K562 (cell line): ENCODE measurements at regions not wholly inside any gene's neighbourhood (a gene's known extent, or its start where the extent isn't known, plus 50 kb on each side); places are given as distances from the start of the nearest gene placed in this dataset.

Experiments
- ATAC-seq: fragments of 200-7000 bp; cut with Tn5 transposase; 3 replicates; pipeline ENCODE4 v1.9.1; 2020; ENCODE audit warnings: moderate library complexity
- BruUV-seq: library from RNA; stranded (reverse); fragments of 400-500 nt; replicated peaks from 2 replicates; lab custom pipeline; 2021; lab: Mats Ljungman, UMichigan
- CTCF ChIA-PET: fragments of 300-600 bp; formaldehyde crosslinking; extraction: SDS; loops from one replicate; lab custom pipeline; 2021; ENCODE audit warnings: low intra/inter-chr PET ratio; lab: Yijun Ruan, JAX
- POLR2A ChIA-PET: fragments of 300-600, 350-650 bp; sonication (Branson Sonifier 250); formaldehyde crosslinking; extraction: SDS; loops from one replicate; lab custom pipeline; 2021; ENCODE audit warnings: antibody characterized with exemption, inconsistent platforms; lab: Yijun Ruan, JAX
- DNase-seq, 4 experiments: peaks; one replicate each; pipeline versions ENCODE4 v3.0.0 to v3.0.0-alpha.2; 2011 to 2018; ENCODE audit warnings: low spot score in 3 of 4, mixed read lengths in 3 of 4; ENCODE audit errors: extremely low read depth in 1 of 4
- FAIRE-seq: peaks from 2 replicates; lab custom pipeline; 2011; peaks lifted over from hg19 to GRCh38; lab: Jason Lieb, UNC
- H2AFZ ChIP-seq: 2 replicates; pipeline ENCODE4 v1.6.0; 2011; ENCODE audit warnings: low read depth, low read length, control low read depth, inconsistent platforms
- H3K27ac ChIP-seq: fragments of 200-600 bp; 3 replicates; pipeline ENCODE4 v1.8.0; 2011; ENCODE audit warnings: low read depth, mild to moderate bottlenecking, control low read depth, inconsistent platforms, low read length, moderate library complexity, mixed read lengths; ENCODE audit errors: extremely low read depth
- H3K27me3 ChIP-seq, 2 experiments: fragments of 300-600 bp in 1 of 2; 2 replicates in 1 of 2; 3 replicates in 1 of 2; pipeline versions ENCODE4 v1.6.0 to v1.8.0; 2011; ENCODE audit warnings: inconsistent platforms in 2 of 2, low read length in 2 of 2, mild to moderate bottlenecking in 1 of 2, mixed read lengths in 1 of 2, moderate library complexity in 1 of 2; ENCODE audit not compliant: control insufficient read depth in 2 of 2, insufficient read depth in 2 of 2
- H3K36me3 ChIP-seq: fragments of 300-600 bp; 3 replicates; pipeline ENCODE4 v1.8.0; 2011; ENCODE audit warnings: mild to moderate bottlenecking, low read length, inconsistent platforms; ENCODE audit not compliant: control insufficient read depth, insufficient read depth
- H3K4me1 ChIP-seq, 2 experiments: fragments of 200-600 bp in 1 of 2; replicated peaks in 1 of 2; 2 replicates in 1 of 2; 3 replicates in 1 of 2; pipeline versions ENCODE4 v1.5.1 to v1.8.0; 2011; ENCODE audit warnings: inconsistent platforms in 2 of 2, low read length in 2 of 2, mild to moderate bottlenecking in 1 of 2, mixed read lengths in 1 of 2, moderate library complexity in 1 of 2; ENCODE audit not compliant: control insufficient read depth in 2 of 2, insufficient read depth in 2 of 2
- H3K4me2 ChIP-seq: 2 replicates; pipeline ENCODE4 v1.6.1; 2011; ENCODE audit warnings: low read length, control low read depth, inconsistent platforms, mixed read lengths; ENCODE audit not compliant: insufficient read depth
- H3K4me3 ChIP-seq: fragments of 200-600 bp; sonication (generic), shearing (Covaris generic); 2 replicates; pipeline ENCODE4 v1.5.1; 2016; ENCODE audit warnings: control low read depth, inconsistent platforms
- H3K79me2 ChIP-seq: fragments of 200-600 bp; 3 replicates; pipeline ENCODE4 v1.8.0; 2011; ENCODE audit warnings: low read length, inconsistent platforms; ENCODE audit not compliant: control insufficient read depth, insufficient read depth
- H3K9ac ChIP-seq, 2 experiments: 2 replicates each; pipeline versions ENCODE4 v1.6.0 to v1.6.1; 2011; ENCODE audit warnings: low read depth in 2 of 2, low read length in 2 of 2, control low read depth in 1 of 2, inconsistent platforms in 1 of 2, mild to moderate bottlenecking in 1 of 2, mixed read lengths in 1 of 2; ENCODE audit not compliant: insufficient read depth in 1 of 2
- H3K9me1 ChIP-seq: one replicate; pipeline ENCODE4 v1.6.0; 2011; ENCODE audit warnings: inconsistent platforms, mild to moderate bottlenecking, low read length, moderate library complexity; ENCODE audit not compliant: control insufficient read depth, insufficient read depth
- H3K9me3 ChIP-seq: replicated peaks from 2 replicates; pipeline ENCODE4 v1.5.1; 2011; ENCODE audit warnings: low read depth, low read length, inconsistent platforms; ENCODE audit not compliant: control insufficient read depth, insufficient read depth
- H4K20me1 ChIP-seq: replicated peaks from 2 replicates; pipeline ENCODE4 v1.6.1; 2011; ENCODE audit warnings: low read length, inconsistent platforms, mixed read lengths; ENCODE audit not compliant: control insufficient read depth, insufficient read depth
- C11orf30 ChIP-seq: fragments of 450-650 bp; IDR thresholded peaks from 2 replicates; pipeline ENCODE4 v1.6.1; 2016; ENCODE audit warnings: low read depth, mild to moderate bottlenecking
- HDGF ChIP-seq: fragments of 450-650 bp; IDR thresholded peaks from 2 replicates; pipeline ENCODE4 v1.6.1; 2016
- KDM5B ChIP-seq: fragments of 200-600 bp; sonication (generic); IDR thresholded peaks from 2 replicates; pipeline ENCODE4 v1.6.1; 2012; ENCODE audit warnings: low read depth, mild to moderate bottlenecking, moderate library complexity, low read length, control low read depth, inconsistent platforms; ENCODE audit not compliant: insufficient replicate concordance
- MTA1 ChIP-seq: fragments of 450-650 bp; IDR thresholded peaks from 2 replicates; pipeline ENCODE4 v1.6.1; 2017; ENCODE audit warnings: borderline replicate concordance
- RBBP5 ChIP-seq: fragments of 200-600 bp; sonication (generic); IDR thresholded peaks from 2 replicates; pipeline ENCODE4 v1.6.1; 2012; ENCODE audit warnings: borderline replicate concordance, mild to moderate bottlenecking, low read length, control low read depth, inconsistent platforms; ENCODE audit not compliant: insufficient read depth, poor library complexity, severe bottlenecking
- RBM14 ChIP-seq: fragments of 200-400 bp; formaldehyde crosslinking; IDR thresholded peaks from 2 replicates; pipeline ENCODE4 v1.6.1; 2018; ENCODE audit warnings: low read depth, mild to moderate bottlenecking, low read length, moderate library complexity, borderline replicate concordance; ENCODE audit not compliant: insufficient read depth
- SAFB ChIP-seq: fragments of 200-400 bp; formaldehyde crosslinking; IDR thresholded peaks from 2 replicates; pipeline ENCODE4 v1.6.1; 2017; ENCODE audit warnings: low read depth, low read length, borderline replicate concordance
- SOX6 ChIP-seq: fragments of 450-650 bp; IDR thresholded peaks from 2 replicates; pipeline ENCODE4 v1.6.1; 2014; ENCODE audit warnings: mild to moderate bottlenecking
- ZKSCAN8 ChIP-seq: fragments of 200-800 bp; sonication (Bioruptor generic); IDR thresholded peaks from 2 replicates; pipeline ENCODE4 v1.6.1; 2016; ENCODE audit warnings: missing genetic modification characterization, missing compliant biosample characterization
- ZNF217 ChIP-seq: sonication (generic); formaldehyde crosslinking; IDR thresholded peaks from 2 replicates; pipeline ENCODE4 v1.8.0; 2022; ENCODE audit warnings: mild to moderate bottlenecking, missing genetic modification reagents
- ZNF347 ChIP-seq: fragments of 450-650 bp; formaldehyde crosslinking; IDR thresholded peaks from 2 replicates; pipeline ENCODE4 v1.4.0; 2020; ENCODE audit warnings: low read depth, mild to moderate bottlenecking, moderate library complexity
- ZNF436 ChIP-seq: fragments of 250-450, 450-650 bp; sonication (Bioruptor Pico); formaldehyde crosslinking; IDR thresholded peaks from 2 replicates; pipeline ENCODE4 v1.7.0; 2020; ENCODE audit warnings: mild to moderate bottlenecking
- ZNF551 ChIP-seq: fragments of 250-450 bp; sonication (Bioruptor Pico); IDR thresholded peaks from 2 replicates; pipeline ENCODE4 v1.5.0; 2021; ENCODE audit warnings: mild to moderate bottlenecking, moderate library complexity
- ZNF695 ChIP-seq: fragments of 450-650 bp; formaldehyde crosslinking; IDR thresholded peaks from 2 replicates; pipeline ENCODE4 v1.4.0; 2020; ENCODE audit warnings: mild to moderate bottlenecking, moderate library complexity
- WGBS: fragments of 100-300 bp; shearing (Covaris generic); methylation state at CpG from one replicate; pipeline ENCODE4 v1.1.6; 2016; ENCODE audit warnings: low coverage, mixed read lengths; ENCODE audit not compliant: insufficient coverage; ENCODE audit errors: missing lambda C conversion rate; 5-methylcytosine and 5-hydroxymethylcytosine counted together
- in situ Hi-C: fragments of 300-500 bp; cut with MboI; formaldehyde crosslinking; loops from 4 replicates; pipeline ENCODE4 v1.15.0; 2018; ENCODE audit warnings: inconsistent platforms, mixed read lengths
- intact Hi-C: fragments of 100-400 bp; cut with micrococcal nuclease; formaldehyde crosslinking; loops from 2 replicates; pipeline ENCODE4 v1.14.2; 2022
- TF ChIP-seq, protein P1 (sequence below): fragments of 250-450 bp; sonication (Bioruptor Pico); IDR thresholded peaks from 2 replicates; pipeline ENCODE4 v1.9.0; 2021; ENCODE audit warnings: mild to moderate bottlenecking
- TF ChIP-seq, protein P2 (sequence below), 2 experiments: IDR thresholded peaks; 2 replicates each; pipeline ENCODE4 v1.6.1; 2012; ENCODE audit warnings: improper control_type of control experiment in 2 of 2, low read depth in 2 of 2, low read length in 2 of 2, borderline replicate concordance in 1 of 2

DNA sequence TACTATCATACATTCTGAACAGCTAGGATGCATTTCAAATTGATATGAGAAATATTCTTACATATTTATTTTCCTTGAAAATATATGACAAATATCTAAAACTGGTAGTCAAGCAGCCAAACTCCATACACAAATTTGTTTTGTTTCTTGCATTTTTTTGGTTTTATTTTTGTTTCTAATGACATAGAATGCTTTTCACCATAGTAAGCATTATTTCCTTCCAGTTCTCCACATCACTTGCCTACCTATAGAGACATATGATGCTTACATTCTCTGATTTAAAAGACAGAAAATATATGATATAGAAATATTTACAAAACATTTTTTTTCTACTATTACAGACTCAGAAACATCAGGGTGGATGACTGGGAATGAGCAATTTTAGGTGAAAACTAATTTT is 726.4 kb upstream of the ADGRL4 start (continued):
- TF ChIP-seq RBBP5 = no peak
- TF ChIP-seq, all 486 proteins: peak for 0

DNA sequence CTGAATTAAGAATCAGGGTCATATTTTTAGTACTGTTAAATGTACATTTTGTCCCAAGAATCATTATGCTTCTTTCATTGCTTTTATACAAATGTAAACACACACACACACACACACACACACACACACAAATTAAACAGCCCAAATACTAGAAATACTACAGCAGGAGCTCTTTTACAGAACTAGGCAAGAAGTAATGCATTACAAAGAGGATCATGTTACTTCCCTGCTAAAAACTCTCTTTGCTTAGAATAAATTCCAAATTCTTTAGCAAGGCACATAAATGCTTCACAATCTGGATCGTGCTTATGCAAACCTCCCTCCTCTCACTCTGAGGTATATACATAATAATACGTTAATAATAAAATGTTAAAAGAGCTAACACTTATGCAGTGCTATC is 720.4 kb upstream of the ADGRL4 start:
- H3K9ac ChIP-seq = no peak overlapping the region
- no peak overlapping the region for H2AFZ ChIP-seq
- BruUV-seq = no TSS peak
- no peak overlapping the region for H3K4me2 ChIP-seq
- H3K79me2 ChIP-seq = no peaks in the 10 kb centered on the region
- ChIA-PET POLR2A (no interaction called here), CTCF (no interaction called here)
- no peaks in the 10 kb centered on the region for H3K27me3 ChIP-seq
- H3K27ac ChIP-seq = no peak overlapping the region
- no peak overlapping the region for H3K4me3 ChIP-seq
- H4K20me1 ChIP-seq = no peaks in the 10 kb centered on the region
- in situ Hi-C loops (no loop called here), intact Hi-C loops (no loop called here)
- H3K9me1 ChIP-seq = no peaks in the 10 kb centered on the region
- H3K36me3 ChIP-seq = no peaks in the 10 kb centered on the region
- 0% methylated on average over 2 of the region's 2 CpGs for WGBS
- no peaks in the 10 kb centered on the region for H3K4me1 ChIP-seq
- DNase-seq (no peak), FAIRE-seq (no peak), ATAC-seq (no peak)
- no peaks in the 10 kb centered on the region for H3K9me3 ChIP-seq
- TF ChIP-seq HDGF (no peak), ZNF551 (CRISPR knock-in tag) (no peak), C11orf30 (no peak), ZNF217 (CRISPR knock-in tag) (no peak), MTA1 (no peak), ZKSCAN8 (no peak), RBM14 (no peak), ZNF695 (CRISPR knock-in tag) (no peak), KDM5B (no peak), SAFB (no peak), ZNF347 (CRISPR knock-in tag) (no peak), SOX6 (no peak), ZNF436 (CRISPR knock-in tag) (no peak)
- TF ChIP-seq, protein P1, sequence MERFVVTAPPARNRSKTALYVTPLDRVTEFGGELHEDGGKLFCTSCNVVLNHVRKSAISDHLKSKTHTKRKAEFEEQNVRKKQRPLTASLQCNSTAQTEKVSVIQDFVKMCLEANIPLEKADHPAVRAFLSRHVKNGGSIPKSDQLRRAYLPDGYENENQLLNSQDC = no peak
- TF ChIP-seq, protein P2, sequence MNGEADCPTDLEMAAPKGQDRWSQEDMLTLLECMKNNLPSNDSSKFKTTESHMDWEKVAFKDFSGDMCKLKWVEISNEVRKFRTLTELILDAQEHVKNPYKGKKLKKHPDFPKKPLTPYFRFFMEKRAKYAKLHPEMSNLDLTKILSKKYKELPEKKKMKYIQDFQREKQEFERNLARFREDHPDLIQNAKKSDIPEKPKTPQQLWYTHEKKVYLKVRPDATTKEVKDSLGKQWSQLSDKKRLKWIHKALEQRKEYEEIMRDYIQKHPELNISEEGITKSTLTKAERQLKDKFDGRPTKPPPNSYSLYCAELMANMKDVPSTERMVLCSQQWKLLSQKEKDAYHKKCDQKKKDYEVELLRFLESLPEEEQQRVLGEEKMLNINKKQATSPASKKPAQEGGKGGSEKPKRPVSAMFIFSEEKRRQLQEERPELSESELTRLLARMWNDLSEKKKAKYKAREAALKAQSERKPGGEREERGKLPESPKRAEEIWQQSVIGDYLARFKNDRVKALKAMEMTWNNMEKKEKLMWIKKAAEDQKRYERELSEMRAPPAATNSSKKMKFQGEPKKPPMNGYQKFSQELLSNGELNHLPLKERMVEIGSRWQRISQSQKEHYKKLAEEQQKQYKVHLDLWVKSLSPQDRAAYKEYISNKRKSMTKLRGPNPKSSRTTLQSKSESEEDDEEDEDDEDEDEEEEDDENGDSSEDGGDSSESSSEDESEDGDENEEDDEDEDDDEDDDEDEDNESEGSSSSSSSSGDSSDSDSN (IDR thresholded peaks at IDR 0.05; ENCODE audit: borderline replicate concordance in 1 of 2, low read depth in 2 of 2, low read length in 2 of 2) = no peak
